GM12892 (cell line): ENCODE measurements at regions not wholly inside any gene's neighbourhood (a gene's known extent, or its start where the extent isn't known, plus 50 kb on each side); places are given as distances from the start of the nearest gene placed in this dataset.

Experiments
- POLR2A ChIP-seq: IDR thresholded peaks from 2 replicates; pipeline ENCODE4 v1.6.1; 2011; ENCODE audit warnings: low read depth, low read length, control low read depth
- POLR2AphosphoS5 ChIP-seq: IDR thresholded peaks from 2 replicates; pipeline ENCODE4 v1.6.1; 2011; ENCODE audit warnings: low read depth, low read length, control low read depth

DNA sequence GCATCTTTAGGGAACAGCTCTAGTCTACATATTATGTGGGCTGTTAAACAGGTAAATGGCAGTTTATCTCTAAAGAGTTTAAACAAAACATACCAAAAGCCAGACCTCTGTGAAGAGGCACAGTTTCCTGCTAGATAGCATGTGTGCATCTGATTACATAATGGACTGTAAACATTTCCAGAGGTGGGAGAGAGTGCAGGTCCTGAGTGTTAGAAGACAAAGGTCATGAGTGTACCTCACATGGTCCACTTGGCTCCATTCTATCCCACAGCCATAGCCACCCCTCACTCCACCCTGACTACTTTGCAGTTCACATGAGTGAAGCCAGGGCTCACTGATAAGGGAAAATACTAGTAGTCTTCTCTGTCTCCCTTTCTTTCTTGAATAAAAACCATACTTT lies 233.4 kb downstream of the MTX2 start:
- TF ChIP-seq POLR2AphosphoS5 (no peak), POLR2A (no peak)
